ENCODE measurements at regions not wholly inside any gene's neighbourhood (a gene's known extent, or its start where the extent isn't known, plus 50 kb on each side); places are given as distances from the start of the nearest gene placed in this dataset.

- no peak for DNase-seq
These were observed 713.3 kb downstream of the GBE1 start for GRCh38 chr3:81048058-81048665.

GRCh38 chr3:81045976-81046375 is 715.5 kb downstream of the GBE1 start:
- DNase-seq: no peak

GRCh38 chr3:81045246-81045645 is 716.2 kb downstream of the GBE1 start:
- no peak for DNase-seq

- DNase-seq: no peak
These were observed 717.7 kb downstream of the GBE1 start for GRCh38 chr3:81043660-81044199.

- DNase-seq: no peak
These were observed 718.4 kb downstream of the GBE1 start for GRCh38 chr3:81043009-81043408.

- no peak for DNase-seq
These were observed 720.1 kb downstream of the GBE1 start for GRCh38 chr3:81041331-81041730.

- no peak for DNase-seq
These were observed 721.3 kb downstream of the GBE1 start for GRCh38 chr3:81040107-81040506.

GRCh38 chr3:81033684-81034083 is 727.8 kb downstream of the GBE1 start:
- DNase-seq: no peak

GRCh38 chr3:81033185-81033584 is 728.3 kb downstream of the GBE1 start:
- no peak for DNase-seq

- no peak for DNase-seq
These were observed 731.6 kb downstream of the GBE1 start for GRCh38 chr3:81029861-81030260.

GRCh38 chr3:81027344-81027743 is 734.1 kb downstream of the GBE1 start:
- no peak for DNase-seq

GRCh38 chr3:81024560-81024959 is 736.9 kb downstream of the GBE1 start:
- no peak for DNase-seq

GRCh38 chr3:81022339-81022738 is 739.1 kb downstream of the GBE1 start:
- DNase-seq: no peak

- DNase-seq: no peak
These were observed 748.1 kb downstream of the GBE1 start for GRCh38 chr3:81013360-81013759.

GRCh38 chr3:81005992-81006391 is 755.5 kb downstream of the GBE1 start:
- DNase-seq: no peak

- DNase-seq: no peak
These were observed 757.6 kb downstream of the GBE1 start for GRCh38 chr3:81003817-81004216.

- DNase-seq: no peak
These were observed 758.3 kb downstream of the GBE1 start for GRCh38 chr3:81003008-81003645.

- DNase-seq: no peak
These were observed 762.0 kb downstream of the GBE1 start for GRCh38 chr3:80999481-80999880.

- DNase-seq: no peak
These were observed 763.4 kb downstream of the GBE1 start for GRCh38 chr3:80998022-80998421.

GRCh38 chr3:80997622-80998021 is 763.8 kb downstream of the GBE1 start:
- DNase-seq: no peak

GRCh38 chr3:80994767-80995166 is 766.7 kb downstream of the GBE1 start:
- DNase-seq: no peak

- DNase-seq: no peak
These were observed 767.3 kb downstream of the GBE1 start for GRCh38 chr3:80994085-80994665.
